PFSK-1 (cell line): ENCODE measurements at regions not wholly inside any gene's neighbourhood (a gene's known extent, or its start where the extent isn't known, plus 50 kb on each side); places are given as distances from the start of the nearest gene placed in this dataset.
A peak's percentile ranks its signal among the peaks of the same experiment; 100 is the strongest.

Source experiments
- POLR2AphosphoS5 ChIP-seq: IDR thresholded peaks from 2 replicates; pipeline ENCODE4 v1.6.1; 2012; ENCODE audit warnings: low read depth, mild to moderate bottlenecking, control low read depth, low read length, moderate library complexity
- SIN3A ChIP-seq: IDR thresholded peaks from 2 replicates; pipeline ENCODE4 v1.6.1; 2012; ENCODE audit warnings: mild to moderate bottlenecking, low read length, moderate library complexity, borderline replicate concordance; ENCODE audit not compliant: insufficient read depth

DNA sequence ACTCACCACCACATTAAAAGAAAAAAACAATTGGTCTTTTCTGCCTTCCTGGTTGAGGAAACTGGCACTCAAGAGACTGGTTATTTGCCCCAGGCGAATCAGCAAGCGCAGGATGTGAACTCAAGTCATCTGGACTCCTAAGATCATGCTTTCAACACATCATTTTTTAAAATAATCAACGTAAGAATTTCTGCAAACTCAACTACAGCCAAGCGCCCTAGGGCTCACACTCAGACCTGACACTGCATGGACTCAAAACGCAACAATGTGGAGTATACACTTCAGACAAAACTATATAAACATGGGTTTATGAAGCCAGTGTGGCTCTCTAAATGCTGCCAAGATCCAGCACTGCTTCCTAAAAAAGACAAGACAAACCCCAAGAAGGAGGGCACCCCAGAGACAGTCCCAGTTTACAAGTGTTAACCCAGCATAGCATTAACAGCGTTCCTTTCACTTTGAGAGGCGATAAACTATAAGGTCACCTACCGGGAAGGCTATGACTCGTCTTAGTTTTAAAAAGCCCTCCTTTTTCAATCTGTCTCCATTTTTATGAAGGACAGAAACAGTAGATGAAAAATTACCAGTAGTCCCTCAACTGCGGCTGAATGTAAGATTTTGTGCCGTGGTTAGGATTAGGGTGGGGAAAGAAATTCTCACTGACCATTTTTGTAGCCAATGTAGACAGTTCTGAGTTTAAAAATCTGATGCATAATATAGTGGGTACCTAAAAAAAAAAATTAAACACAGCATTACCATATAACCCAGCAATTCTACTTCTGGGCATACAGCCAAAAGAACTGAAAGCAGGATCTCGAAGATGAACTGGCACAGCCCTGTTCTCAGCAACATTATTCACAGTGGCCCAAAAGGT is 54.8 kb downstream of the SIPA1L2 start:
- no peak for TF ChIP-seq POLR2AphosphoS5
- peak; percentile 28; the same call in 1 of the 2 replicates for TF ChIP-seq SIN3A
